PC-9 (cell line): ENCODE measurements at regions not wholly inside any gene's neighbourhood (a gene's known extent, or its start where the extent isn't known, plus 50 kb on each side); places are given as distances from the start of the nearest gene placed in this dataset.

ENCODE experiments used
- EZH2 ChIP-seq: fragments of 200-600 bp; sonication (generic); IDR thresholded peaks from 2 replicates; pipeline ENCODE4 v1.8.0; 2017; ENCODE audit warnings: antibody characterized with exemption, low read depth
- TF ChIP-seq, protein P1 (sequence below): fragments of 200-600 bp; sonication (generic); conservative IDR thresholded peaks from 2 replicates; pipeline ENCODE4 v1.6.1; 2017; ENCODE audit warnings: mixed run types, antibody characterized with exemption, mild to moderate bottlenecking, moderate library complexity

DNA sequence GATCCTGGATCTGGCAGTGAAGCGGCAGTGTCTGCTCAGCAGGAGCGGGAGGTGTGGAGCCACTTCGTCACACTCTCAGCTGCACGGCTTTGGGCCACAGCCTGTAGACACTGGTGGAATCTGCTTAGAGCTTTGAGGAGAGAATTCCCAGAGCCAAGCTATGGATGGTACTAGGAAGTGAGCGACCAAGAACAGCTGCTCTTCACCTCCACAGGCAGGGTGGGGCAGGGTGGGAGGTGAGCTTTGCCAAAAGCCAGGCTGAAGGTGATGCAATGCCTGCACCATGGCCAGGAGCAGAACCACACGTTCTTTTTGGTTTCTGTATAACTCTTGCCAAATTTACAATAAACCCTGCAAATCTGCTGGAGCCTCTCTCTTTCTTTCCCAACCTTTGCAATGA, 226.1 kb downstream of the ANKRD30B start:
- TF ChIP-seq, protein P1, sequence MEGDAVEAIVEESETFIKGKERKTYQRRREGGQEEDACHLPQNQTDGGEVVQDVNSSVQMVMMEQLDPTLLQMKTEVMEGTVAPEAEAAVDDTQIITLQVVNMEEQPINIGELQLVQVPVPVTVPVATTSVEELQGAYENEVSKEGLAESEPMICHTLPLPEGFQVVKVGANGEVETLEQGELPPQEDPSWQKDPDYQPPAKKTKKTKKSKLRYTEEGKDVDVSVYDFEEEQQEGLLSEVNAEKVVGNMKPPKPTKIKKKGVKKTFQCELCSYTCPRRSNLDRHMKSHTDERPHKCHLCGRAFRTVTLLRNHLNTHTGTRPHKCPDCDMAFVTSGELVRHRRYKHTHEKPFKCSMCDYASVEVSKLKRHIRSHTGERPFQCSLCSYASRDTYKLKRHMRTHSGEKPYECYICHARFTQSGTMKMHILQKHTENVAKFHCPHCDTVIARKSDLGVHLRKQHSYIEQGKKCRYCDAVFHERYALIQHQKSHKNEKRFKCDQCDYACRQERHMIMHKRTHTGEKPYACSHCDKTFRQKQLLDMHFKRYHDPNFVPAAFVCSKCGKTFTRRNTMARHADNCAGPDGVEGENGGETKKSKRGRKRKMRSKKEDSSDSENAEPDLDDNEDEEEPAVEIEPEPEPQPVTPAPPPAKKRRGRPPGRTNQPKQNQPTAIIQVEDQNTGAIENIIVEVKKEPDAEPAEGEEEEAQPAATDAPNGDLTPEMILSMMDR: no peak
- no peak for TF ChIP-seq EZH2
